IPS DF 19.7 (cell line): ENCODE measurements at regions not wholly inside any gene's neighbourhood (a gene's known extent, or its start where the extent isn't known, plus 50 kb on each side); places are given as distances from the start of the nearest gene placed in this dataset.
A peak's percentile ranks its signal among the peaks of the same experiment; 100 is the strongest.
"Not testable (repeated sequence)": the region's sequence is repeated elsewhere in the genome, so short reads cannot be mapped to it uniquely, and the experiment has no call there.

Source experiments
- DNase-seq: peaks from one replicate; pipeline ENCODE4 v3.0.0-alpha.2; 2013; ENCODE audit warnings: low read depth, low spot score

DNA sequence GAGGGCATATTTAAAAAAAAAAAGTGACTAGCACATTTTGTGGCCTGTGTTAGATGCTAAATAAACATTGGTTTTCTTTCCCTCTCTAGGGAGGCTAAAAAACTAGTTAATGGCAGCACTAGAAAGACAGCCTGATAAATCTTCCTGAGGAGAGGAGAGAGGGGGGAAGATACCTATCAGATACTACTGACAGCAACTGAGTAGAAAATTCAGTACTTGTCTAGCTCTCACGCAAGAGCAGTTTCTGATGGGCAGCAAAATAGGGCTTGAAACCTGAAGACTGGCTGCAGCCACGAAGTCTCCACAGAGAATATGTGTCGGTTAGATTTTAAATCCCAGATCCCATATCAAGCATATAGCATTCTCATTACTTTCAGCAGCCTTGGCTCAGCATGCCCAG is 388.2 kb downstream of the KCNA4 start:
- no peak for DNase-seq

DNA sequence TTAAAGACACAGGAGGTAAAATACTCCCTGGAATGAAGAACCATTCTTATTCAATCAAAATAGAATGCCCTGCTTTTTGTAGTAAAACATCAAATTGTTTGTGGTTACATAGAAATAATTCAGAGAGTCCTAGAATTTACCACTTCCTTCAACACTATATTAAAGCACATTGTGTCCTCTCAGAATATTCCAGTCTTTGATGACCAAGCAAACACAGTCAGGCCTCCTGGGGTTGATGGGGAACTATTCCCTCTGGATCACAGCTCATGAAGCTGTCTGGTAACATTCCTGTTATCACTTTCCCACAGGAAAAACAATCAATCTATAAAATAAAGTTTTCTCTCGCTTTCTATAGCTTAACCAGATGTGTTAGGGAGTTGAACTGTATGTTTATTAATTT is 389.3 kb downstream of the KCNA4 start:
- no peak for DNase-seq

DNA sequence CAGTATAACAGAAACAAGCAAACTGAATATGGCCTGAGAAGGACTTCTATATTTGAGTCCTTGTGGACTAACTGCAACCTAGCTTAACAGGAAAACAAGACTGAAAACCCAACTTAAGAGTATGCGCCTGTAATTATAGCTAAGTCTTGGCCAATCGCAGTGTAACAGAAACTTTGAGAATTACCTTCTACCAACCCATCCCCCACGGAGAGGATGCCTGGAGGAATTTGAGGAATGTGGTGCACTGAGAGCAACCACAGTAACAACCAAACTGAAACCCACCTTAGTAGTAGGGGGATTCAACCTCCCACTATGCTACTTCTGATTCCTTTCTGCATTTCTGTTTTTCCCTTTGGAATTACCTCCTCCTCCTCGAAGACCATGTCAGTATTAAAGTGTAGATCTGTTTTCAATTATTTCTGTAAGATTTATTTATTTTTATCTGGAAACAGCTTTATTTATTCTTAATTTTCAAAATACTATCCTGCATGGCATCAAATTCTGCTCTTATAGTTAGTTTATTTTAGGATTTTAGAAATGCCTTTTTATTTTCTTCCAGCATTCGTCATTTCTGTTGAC is 393.6 kb downstream of the KCNA4 start:
- peak; percentile 90 for DNase-seq

GRCh38 chr11:29616611-29617010 is 400.2 kb downstream of the KCNA4 start:
- no peak for DNase-seq

- no peak for DNase-seq
Measured at GRCh38 chr11:29612423-29612822, 404.4 kb downstream of the KCNA4 start.

DNA sequence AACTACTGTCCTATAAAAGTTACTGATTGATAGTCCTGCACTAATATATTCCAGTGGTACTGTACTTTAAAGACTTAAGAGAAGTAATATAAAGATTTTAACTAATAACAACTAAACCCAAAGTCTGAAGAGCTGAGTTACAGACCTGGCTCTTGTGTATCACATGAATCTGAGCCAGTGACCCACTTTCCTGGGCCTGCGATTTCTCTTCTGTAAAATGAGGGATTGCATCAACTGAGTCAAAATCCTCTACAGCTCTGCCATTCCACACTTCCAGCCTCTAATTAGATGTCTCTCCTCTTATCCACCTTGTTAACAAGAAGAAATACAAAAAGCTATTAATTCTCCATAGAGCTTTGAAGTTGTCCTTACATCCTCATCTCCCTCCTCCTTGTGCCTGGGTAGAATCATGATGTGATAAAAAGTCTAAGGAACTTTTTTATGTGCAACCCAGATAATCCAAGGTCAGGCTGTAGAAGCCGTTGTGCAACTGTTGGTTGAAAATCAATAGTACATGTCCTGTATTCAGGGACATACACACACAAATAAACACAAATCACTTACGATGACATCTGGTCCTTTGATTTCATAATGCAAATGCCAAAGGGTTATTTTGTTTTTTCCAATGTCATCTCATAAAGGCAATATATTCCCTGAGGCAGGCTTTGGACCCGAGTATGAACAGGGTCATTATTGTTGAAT is 410.3 kb downstream of the KCNA4 start:
- no peak for DNase-seq

GRCh38 chr11:29600151-29600575 is 416.7 kb downstream of the KCNA4 start:
- not testable (repeated sequence) for DNase-seq

DNA sequence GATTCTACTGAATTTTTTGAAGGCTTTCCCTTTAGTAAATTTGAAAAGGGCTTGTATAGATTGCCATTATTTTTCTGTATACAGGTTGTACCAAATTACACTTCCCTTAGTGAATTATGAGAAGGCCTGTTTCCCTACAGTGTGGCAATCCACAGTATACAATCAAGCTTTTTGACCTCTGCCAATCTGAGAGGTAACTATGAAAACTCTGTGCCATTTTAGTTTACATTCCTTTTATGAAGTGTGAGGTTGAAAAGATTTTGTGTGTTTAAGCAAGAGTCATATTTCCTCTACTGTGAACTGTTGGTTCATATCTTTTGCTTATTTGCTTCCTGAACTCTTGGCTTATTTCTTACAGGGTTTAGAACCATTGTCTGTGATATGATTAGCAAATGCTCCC is 432.5 kb downstream of the KCNA4 start:
- DNase-seq, result no peak

DNA sequence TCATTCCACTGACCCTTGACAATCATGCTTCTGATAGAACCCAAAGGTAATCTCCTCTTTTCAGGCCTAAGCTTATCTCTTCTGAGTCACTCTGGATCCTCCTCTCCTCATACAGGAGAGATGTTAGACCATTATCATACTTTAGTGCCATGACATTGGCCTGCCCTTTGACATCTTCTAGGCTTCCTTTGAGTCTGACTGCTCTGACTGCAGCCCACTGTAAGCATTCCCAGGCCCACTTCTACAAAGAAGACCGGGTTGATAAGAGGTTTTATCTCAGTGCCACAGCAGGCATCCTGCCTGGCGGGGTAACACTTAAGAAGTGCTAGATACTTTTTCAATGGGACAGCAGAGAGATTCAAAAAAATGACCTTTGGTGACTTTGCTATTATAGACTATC is 438.0 kb downstream of the KCNA4 start:
- DNase-seq, result no peak

- no peak for DNase-seq
Measured at GRCh38 chr11:29564486-29564885, 452.3 kb downstream of the KCNA4 start.

- DNase-seq, result no peak
Measured at GRCh38 chr11:29562183-29562582, 454.6 kb downstream of the KCNA4 start.

DNA sequence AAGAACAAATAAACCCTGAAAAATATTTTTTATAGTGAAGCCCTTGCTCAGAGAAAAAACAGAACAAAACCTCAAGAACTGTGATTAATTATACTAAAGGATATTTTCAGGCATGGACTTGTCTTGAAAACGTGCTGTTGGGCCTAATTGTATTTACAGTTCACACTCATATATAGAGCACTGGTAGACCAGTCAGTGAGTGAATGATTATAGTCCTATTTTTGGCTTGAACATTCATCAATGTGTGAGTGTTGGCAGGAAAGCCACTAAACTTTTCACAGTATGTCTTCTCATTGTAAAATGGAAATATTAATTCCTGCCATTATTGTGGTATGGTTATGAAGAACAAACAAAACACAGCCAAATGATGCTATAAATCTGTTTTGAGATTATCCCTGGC is 462.8 kb downstream of the KCNA4 start:
- no peak for DNase-seq

DNA sequence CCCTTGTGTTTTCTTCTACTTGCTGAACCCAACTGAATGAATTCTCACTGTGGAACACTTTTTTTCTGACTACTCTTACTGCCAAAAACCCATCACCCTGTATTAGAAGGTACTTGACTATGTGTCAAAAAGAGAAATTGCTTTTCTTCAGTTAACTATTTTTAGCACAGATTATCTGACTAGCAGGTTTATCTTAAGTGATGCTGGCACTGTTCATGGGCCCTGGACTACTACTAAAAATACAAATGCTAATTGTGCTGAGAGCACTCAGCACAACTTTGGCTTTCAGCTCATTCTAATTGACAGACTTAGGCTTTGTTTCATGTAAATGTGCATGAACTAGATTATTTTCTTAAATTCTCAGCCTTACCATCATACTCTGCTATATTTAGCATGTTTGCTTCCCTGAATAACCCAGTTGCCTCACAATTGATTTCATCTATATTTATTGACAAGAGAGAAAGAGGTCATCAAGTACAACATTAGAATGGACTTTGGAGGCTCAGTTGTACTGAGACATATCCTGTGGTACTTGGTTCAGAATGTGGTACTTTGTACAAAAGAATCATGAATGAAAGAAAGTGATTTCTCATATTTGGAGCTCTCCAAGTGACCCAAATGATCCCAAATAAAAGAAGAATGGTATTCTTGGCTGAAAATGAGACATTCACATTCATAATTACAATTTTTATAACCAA is 478.3 kb downstream of the KCNA4 start:
- DNase-seq, result no peak

DNA sequence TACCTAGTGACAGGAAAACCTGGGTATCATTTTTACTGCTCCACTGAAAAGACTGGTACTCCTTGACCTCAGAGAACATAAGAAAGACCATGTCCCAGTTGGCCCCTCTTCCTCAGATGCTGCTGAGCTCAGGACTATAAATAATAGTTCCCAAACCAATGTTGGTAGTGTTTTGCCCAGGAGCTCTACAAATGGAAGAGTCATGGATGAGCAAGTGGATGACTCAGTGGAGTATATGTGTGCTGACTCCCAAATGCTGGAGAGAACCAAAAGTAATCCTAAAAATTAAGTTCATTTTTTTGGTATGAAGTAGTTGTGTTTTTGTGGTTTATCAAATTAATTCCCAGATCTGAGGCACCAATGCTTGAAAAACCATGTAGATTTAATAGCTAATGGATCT is 482.0 kb downstream of the KCNA4 start:
- no peak for DNase-seq

GRCh38 chr11:29530961-29531360 is 485.9 kb downstream of the KCNA4 start:
- no peak for DNase-seq

- no peak for DNase-seq
Measured at GRCh38 chr11:29527391-29527936, 489.4 kb downstream of the KCNA4 start.

- DNase-seq, result peak; percentile 35
Measured at GRCh38 chr11:29518389-29519174, 498.2 kb downstream of the KCNA4 start.

GRCh38 chr11:29511394-29511793 is 505.4 kb downstream of the KCNA4 start:
- DNase-seq, result no peak

DNA sequence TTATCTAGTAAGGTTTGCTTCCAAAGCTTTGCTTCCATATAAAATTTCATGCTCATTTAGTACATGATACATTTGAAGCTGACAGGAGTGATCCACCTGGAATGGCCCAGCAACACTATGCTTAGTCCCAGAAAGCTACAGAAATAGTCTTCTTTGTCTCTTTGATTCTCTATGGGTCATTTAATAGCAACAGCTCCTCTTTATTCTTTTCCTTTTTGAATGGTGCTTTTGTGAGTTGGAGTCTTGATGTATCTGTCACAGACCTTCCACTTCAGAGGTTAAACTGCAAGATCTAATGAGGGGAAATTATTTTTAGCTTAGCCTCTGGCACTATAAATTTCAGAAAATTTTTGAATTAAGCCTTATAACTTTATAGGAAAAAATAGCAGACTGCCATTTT is 509.5 kb downstream of the KCNA4 start:
- no peak for DNase-seq

DNA sequence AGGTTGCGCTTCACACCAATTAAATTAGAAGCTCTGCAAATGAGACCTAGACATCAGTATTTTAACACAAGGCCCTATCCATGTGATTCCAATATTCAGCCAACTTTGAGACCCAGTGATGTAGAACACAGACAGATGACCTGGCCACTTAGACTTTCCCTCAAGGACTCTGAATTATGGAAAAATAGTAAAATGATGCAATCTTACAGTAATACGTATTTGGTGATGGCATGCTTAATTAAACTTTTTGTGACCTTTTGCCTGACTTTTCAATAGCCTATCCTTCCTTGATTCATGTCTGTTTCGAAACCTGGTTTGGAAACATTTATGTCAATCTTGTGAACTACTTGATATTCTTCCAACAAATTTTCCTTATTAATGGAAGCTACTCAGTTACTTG is 521.2 kb downstream of the KCNA4 start:
- no peak for DNase-seq

- no peak for DNase-seq
Measured at GRCh38 chr11:29490938-29491337, 525.9 kb downstream of the KCNA4 start.

- no peak for DNase-seq
Measured at GRCh38 chr11:29486301-29486700, 530.5 kb downstream of the KCNA4 start.
